ENCODE measurements at regions not wholly inside any gene's neighbourhood (a gene's known extent, or its start where the extent isn't known, plus 50 kb on each side); places are given as distances from the start of the nearest gene placed in this dataset.

- TF ChIP-seq POLR2A (IDR thresholded peaks at IDR 0.05) (no peak), CTCF (IDR thresholded peaks at IDR 0.05) (no peak)
These were observed 496.1 kb upstream of the RAB6C start for GRCh38 chr2:129483366-129483765.

All from ovary (tissue), 3 donors.